ENCODE measurements at regions not wholly inside any gene's neighbourhood (a gene's known extent, or its start where the extent isn't known, plus 50 kb on each side); places are given as distances from the start of the nearest gene placed in this dataset.

DNA sequence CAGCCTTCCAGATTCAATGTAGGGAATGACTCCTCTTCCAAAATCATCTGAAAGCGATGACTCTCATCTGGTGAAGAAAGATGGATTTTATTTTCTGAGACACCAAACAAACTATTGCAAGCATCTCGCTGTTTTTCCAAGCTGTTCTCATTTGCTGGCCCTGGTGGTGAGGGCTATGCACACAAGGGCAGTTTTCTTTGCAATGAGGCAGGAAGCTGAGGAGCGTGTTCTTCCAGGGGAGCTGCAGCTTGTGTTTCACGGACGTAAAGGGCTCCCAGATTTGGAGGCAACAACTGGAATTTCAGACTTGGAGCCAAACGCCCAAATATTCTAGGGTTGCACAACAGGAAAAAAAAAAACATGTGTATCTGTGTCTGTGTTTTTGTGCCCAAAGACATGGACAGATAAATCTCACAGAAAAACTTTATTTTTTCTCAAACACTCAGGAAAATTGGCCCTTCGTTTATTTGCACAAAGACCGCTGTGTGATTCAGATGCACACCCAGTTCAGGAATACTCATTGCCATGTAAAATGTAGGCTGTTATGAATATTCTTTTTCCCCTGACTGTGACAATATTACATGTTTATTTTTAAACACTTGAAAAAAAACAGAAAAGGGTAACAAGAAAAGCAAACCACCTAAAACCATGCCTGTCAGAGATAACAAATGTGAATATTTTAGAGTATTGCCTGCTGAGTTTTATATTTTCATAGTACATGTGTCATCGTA lies 151.3 kb downstream of the GAS1 start:
- TF ChIP-seq, protein P1, sequence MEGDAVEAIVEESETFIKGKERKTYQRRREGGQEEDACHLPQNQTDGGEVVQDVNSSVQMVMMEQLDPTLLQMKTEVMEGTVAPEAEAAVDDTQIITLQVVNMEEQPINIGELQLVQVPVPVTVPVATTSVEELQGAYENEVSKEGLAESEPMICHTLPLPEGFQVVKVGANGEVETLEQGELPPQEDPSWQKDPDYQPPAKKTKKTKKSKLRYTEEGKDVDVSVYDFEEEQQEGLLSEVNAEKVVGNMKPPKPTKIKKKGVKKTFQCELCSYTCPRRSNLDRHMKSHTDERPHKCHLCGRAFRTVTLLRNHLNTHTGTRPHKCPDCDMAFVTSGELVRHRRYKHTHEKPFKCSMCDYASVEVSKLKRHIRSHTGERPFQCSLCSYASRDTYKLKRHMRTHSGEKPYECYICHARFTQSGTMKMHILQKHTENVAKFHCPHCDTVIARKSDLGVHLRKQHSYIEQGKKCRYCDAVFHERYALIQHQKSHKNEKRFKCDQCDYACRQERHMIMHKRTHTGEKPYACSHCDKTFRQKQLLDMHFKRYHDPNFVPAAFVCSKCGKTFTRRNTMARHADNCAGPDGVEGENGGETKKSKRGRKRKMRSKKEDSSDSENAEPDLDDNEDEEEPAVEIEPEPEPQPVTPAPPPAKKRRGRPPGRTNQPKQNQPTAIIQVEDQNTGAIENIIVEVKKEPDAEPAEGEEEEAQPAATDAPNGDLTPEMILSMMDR (IDR thresholded peaks at IDR 0.05; ENCODE audit: poor library complexity, severe bottlenecking): no peak
- TF ChIP-seq EP300 (conservative IDR thresholded peaks at IDR 0.05; ENCODE audit: poor library complexity, severe bottlenecking) (no peak), EZH2 (IDR thresholded peaks at IDR 0.05; ENCODE audit: borderline replicate concordance, insufficient read depth, low read length, poor library complexity, severe bottlenecking) (no peak), POLR2AphosphoS5 (IDR thresholded peaks at IDR 0.05) (no peak), TAF1 (IDR thresholded peaks at IDR 0.05; ENCODE audit: low read depth) (no peak), SMC3 (conservative IDR thresholded peaks at IDR 0.05; ENCODE audit: poor library complexity) (no peak), RAD21 (conservative IDR thresholded peaks at IDR 0.05) (no peak)
- TF ChIP-seq, protein P2, sequence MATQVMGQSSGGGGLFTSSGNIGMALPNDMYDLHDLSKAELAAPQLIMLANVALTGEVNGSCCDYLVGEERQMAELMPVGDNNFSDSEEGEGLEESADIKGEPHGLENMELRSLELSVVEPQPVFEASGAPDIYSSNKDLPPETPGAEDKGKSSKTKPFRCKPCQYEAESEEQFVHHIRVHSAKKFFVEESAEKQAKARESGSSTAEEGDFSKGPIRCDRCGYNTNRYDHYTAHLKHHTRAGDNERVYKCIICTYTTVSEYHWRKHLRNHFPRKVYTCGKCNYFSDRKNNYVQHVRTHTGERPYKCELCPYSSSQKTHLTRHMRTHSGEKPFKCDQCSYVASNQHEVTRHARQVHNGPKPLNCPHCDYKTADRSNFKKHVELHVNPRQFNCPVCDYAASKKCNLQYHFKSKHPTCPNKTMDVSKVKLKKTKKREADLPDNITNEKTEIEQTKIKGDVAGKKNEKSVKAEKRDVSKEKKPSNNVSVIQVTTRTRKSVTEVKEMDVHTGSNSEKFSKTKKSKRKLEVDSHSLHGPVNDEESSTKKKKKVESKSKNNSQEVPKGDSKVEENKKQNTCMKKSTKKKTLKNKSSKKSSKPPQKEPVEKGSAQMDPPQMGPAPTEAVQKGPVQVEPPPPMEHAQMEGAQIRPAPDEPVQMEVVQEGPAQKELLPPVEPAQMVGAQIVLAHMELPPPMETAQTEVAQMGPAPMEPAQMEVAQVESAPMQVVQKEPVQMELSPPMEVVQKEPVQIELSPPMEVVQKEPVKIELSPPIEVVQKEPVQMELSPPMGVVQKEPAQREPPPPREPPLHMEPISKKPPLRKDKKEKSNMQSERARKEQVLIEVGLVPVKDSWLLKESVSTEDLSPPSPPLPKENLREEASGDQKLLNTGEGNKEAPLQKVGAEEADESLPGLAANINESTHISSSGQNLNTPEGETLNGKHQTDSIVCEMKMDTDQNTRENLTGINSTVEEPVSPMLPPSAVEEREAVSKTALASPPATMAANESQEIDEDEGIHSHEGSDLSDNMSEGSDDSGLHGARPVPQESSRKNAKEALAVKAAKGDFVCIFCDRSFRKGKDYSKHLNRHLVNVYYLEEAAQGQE (IDR thresholded peaks at IDR 0.05; ENCODE audit: borderline replicate concordance): no peak

Data from neural cell (in vitro differentiated cells).